Stimulated activated CD4-positive, alpha-beta T cell treated with anti-CD3 and anti-CD28 coated beads, TNF-alpha, amount 100 ng/mL, for 24 hours (primary cell): ENCODE measurements at regions not wholly inside any gene's neighbourhood (a gene's known extent, or its start where the extent isn't known, plus 50 kb on each side); places are given as distances from the start of the nearest gene placed in this dataset.

Experiments
- DNase-seq, 3 experiments: peaks; one replicate each; pipeline ENCODE4 v3.0.0-alpha.2; 2020; ENCODE audit warnings: low read depth in 3 of 3

- no peak for DNase-seq
Observed at GRCh38 chr2:198702796-198703195, 754.9 kb downstream of the SATB2 start.

GRCh38 chr2:198701481-198701880 is 756.3 kb downstream of the SATB2 start:
- no peak for DNase-seq

- no peak for DNase-seq
Observed at GRCh38 chr2:198700319-198700718, 757.4 kb downstream of the SATB2 start.

GRCh38 chr2:198698230-198698629 is 759.5 kb downstream of the SATB2 start:
- DNase-seq = no peak

GRCh38 chr2:198697794-198698193 is 759.9 kb downstream of the SATB2 start:
- DNase-seq = no peak

- DNase-seq = no peak
Observed at GRCh38 chr2:198697218-198697617, 760.5 kb downstream of the SATB2 start.

GRCh38 chr2:198695879-198696278 is 761.9 kb downstream of the SATB2 start:
- DNase-seq = no peak

- no peak for DNase-seq
Observed at GRCh38 chr2:198692907-198693510, 764.7 kb downstream of the SATB2 start.

GRCh38 chr2:198691236-198691635 is 766.5 kb downstream of the SATB2 start:
- no peak for DNase-seq

GRCh38 chr2:198664321-198664720 is 793.4 kb downstream of the SATB2 start:
- no peak for DNase-seq

GRCh38 chr2:198662905-198663304 is 794.8 kb downstream of the SATB2 start:
- DNase-seq = no peak

GRCh38 chr2:198660501-198660900 is 797.2 kb downstream of the SATB2 start:
- DNase-seq = no peak

- DNase-seq = no peak
Observed at GRCh38 chr2:198659096-198659870, 798.5 kb downstream of the SATB2 start.

GRCh38 chr2:198657512-198658121 is 800.1 kb downstream of the SATB2 start:
- no peak for DNase-seq

- no peak for DNase-seq
Observed at GRCh38 chr2:198656869-198657268, 800.9 kb downstream of the SATB2 start.

- DNase-seq = no peak
Observed at GRCh38 chr2:198654646-198655045, 803.1 kb downstream of the SATB2 start.

GRCh38 chr2:198653311-198653710 is 804.4 kb downstream of the SATB2 start:
- no peak for DNase-seq

- DNase-seq = no peak
Observed at GRCh38 chr2:198652461-198652860, 805.3 kb downstream of the SATB2 start.

- DNase-seq = no peak
Observed at GRCh38 chr2:198645816-198646215, 811.9 kb downstream of the SATB2 start.

- no peak for DNase-seq
Observed at GRCh38 chr2:198641161-198641560, 816.6 kb downstream of the SATB2 start.

GRCh38 chr2:198640463-198640862 is 817.3 kb downstream of the SATB2 start:
- DNase-seq = no peak

- DNase-seq = no peak
Observed at GRCh38 chr2:198639580-198639979, 818.2 kb downstream of the SATB2 start.

- no peak for DNase-seq
Observed at GRCh38 chr2:198638577-198638976, 819.2 kb downstream of the SATB2 start.
